Liver (tissue), 3 donors: ENCODE measurements at regions not wholly inside any gene's neighbourhood (a gene's known extent, or its start where the extent isn't known, plus 50 kb on each side); places are given as distances from the start of the nearest gene placed in this dataset.

ENCODE experiments used
- EGR1 ChIP-seq, 2 donors: IDR thresholded peaks; 2 replicates each; pipeline ENCODE4 v1.6.1; 2016 to 2018; ENCODE audit warnings: antibody characterized with exemption in 2 of 2, low read depth in 2 of 2
- GABPA ChIP-seq, 2 donors: IDR thresholded peaks in 1 of 2; conservative IDR thresholded peaks in 1 of 2; 2 replicates each; pipeline ENCODE4 v1.6.1; 2016; ENCODE audit warnings: antibody characterized with exemption in 2 of 2, mild to moderate bottlenecking in 1 of 2, moderate library complexity in 1 of 2
- NR2F2 ChIP-seq: IDR thresholded peaks from 2 replicates; pipeline ENCODE4 v1.6.1; 2016; ENCODE audit warnings: antibody characterized with exemption
- REST ChIP-seq: IDR thresholded peaks from 2 replicates; pipeline ENCODE4 v1.6.1; 2016; ENCODE audit warnings: antibody characterized with exemption, mild to moderate bottlenecking
- TAF1 ChIP-seq: conservative IDR thresholded peaks from 2 replicates; pipeline ENCODE4 v1.6.1; 2016; ENCODE audit warnings: antibody characterized with exemption, mild to moderate bottlenecking
- YY1 ChIP-seq: IDR thresholded peaks from 2 replicates; pipeline ENCODE4 v1.6.1; 2016; ENCODE audit warnings: antibody characterized with exemption, mild to moderate bottlenecking
- ZBTB33 ChIP-seq: IDR thresholded peaks from 2 replicates; pipeline ENCODE4 v1.6.1; 2016; ENCODE audit warnings: antibody characterized with exemption
- TF ChIP-seq, protein P1 (sequence below): fragments of 150-350 bp; IDR thresholded peaks from 2 replicates; pipeline ENCODE4 v1.5.1; 2017; ENCODE audit warnings: improper control_type of control experiment, low read depth, low read length; ENCODE audit not compliant: missing input control
- donor health status: healthy.
- donor health status: healthy.

DNA sequence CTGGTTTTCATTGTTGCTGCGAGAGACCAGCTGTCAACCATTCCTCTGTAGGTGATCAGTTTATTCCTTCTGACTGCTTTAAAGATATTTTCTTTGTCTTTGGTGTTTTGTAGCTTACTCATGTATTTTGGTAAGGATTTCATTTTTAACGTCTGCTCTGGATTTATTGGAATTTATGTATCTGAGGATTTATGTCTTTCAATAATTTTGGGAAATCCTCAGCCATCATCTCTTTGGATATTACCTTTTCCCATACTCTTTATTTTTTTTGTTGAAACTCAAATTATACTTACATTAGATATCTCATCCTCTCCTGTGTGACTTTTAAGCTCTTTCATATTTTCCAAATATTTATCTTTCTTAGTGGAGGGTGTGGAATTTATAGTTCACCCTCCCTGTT, 62.7 kb upstream of the COL8A1 start:
- TF ChIP-seq, protein P1, sequence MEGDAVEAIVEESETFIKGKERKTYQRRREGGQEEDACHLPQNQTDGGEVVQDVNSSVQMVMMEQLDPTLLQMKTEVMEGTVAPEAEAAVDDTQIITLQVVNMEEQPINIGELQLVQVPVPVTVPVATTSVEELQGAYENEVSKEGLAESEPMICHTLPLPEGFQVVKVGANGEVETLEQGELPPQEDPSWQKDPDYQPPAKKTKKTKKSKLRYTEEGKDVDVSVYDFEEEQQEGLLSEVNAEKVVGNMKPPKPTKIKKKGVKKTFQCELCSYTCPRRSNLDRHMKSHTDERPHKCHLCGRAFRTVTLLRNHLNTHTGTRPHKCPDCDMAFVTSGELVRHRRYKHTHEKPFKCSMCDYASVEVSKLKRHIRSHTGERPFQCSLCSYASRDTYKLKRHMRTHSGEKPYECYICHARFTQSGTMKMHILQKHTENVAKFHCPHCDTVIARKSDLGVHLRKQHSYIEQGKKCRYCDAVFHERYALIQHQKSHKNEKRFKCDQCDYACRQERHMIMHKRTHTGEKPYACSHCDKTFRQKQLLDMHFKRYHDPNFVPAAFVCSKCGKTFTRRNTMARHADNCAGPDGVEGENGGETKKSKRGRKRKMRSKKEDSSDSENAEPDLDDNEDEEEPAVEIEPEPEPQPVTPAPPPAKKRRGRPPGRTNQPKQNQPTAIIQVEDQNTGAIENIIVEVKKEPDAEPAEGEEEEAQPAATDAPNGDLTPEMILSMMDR, result no peak
- no peak for TF ChIP-seq YY1
- no peak for TF ChIP-seq GABPA (IDR thresholded peaks at IDR 0.05 in 1 of 2, conservative IDR thresholded peaks at IDR 0.05 in 1 of 2)
- TF ChIP-seq REST, result no peak
- no peak for TF ChIP-seq ZBTB33
- TF ChIP-seq TAF1, result no peak
- no peak for TF ChIP-seq NR2F2
- TF ChIP-seq EGR1 (IDR thresholded peaks at IDR 0.05; ENCODE audit: low read depth in 2 of 2), result no peak
